ENCODE measurements at regions not wholly inside any gene's neighbourhood (a gene's known extent, or its start where the extent isn't known, plus 50 kb on each side); places are given as distances from the start of the nearest gene placed in this dataset.

DNA sequence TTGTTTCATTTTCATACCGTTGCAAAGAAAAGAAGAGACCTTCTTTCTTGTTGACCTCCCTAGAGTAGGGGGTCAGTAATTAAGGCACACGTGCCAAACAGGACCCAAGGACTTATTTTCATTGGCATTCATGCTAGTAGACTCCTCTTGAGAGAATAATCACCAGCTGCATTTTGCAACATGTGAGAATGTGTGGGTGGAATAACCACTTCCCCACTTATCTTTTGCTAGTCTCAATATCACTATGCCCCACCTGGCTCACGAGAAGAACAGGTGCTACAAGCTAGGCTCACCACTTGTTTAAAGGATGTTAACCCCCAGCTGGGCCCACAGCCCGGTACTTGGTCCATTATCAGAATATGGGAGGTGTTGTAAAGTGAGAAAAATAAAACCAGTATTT is 460.7 kb upstream of the MEF2C start:
- Histone ChIP-seq H2BK120ac (ENCODE audit: low read depth, low read length) (no peak overlapping the region), H4K5ac (ENCODE audit: low read depth, low read length) (no peak overlapping the region), H3K9ac (ENCODE audit: low read depth, low read length) (no peak overlapping the region), H4K8ac (ENCODE audit: low read depth in 2 of 2, low read length in 2 of 2) (no peak overlapping the region), H3K18ac (ENCODE audit: low read depth, low read length) (no peak overlapping the region), H3K4ac (ENCODE audit: low read depth, low read length) (no peak overlapping the region), H2AFZ (replicated peaks; ENCODE audit: low read length, poor library complexity) (no peak overlapping the region), H3K9me3 (ENCODE audit: control insufficient read depth, insufficient read depth, low read length) (no peaks in the 10 kb centered on the region), H3K27me3 (ENCODE audit: control insufficient read depth, insufficient read depth, low read length) (no peaks in the 10 kb centered on the region), H4K91ac (ENCODE audit: insufficient read depth, low read depth, low read length) (no peak overlapping the region), H2BK15ac (ENCODE audit: low read depth, low read length) (no peak overlapping the region; the same call in 2 of the 3 replicates), H3K4me1 (ENCODE audit: control insufficient read depth, insufficient read depth, low read length) (no peaks in the 10 kb centered on the region), H2BK20ac (ENCODE audit: low read depth, low read length) (no peak overlapping the region), H3K4me2 (ENCODE audit: low read depth, low read length) (no peak overlapping the region), H3K23ac (ENCODE audit: low read depth, low read length) (no peak overlapping the region), H3K9me1 (ENCODE audit: insufficient read depth, low read length) (no peaks in the 10 kb centered on the region), H3K36me3 (ENCODE audit: control insufficient read depth, insufficient read depth, low read length) (no peaks in the 10 kb centered on the region), H2AK5ac (ENCODE audit: low read depth, low read length) (no peak overlapping the region), H3K56ac (ENCODE audit: extremely low read depth, insufficient read depth, low read length) (no peak overlapping the region), H3K4me3 (ENCODE audit: insufficient read depth, low read depth, low read length) (no peak overlapping the region), H3K27ac (ENCODE audit: insufficient read depth, low read length) (no peak overlapping the region), H3K14ac (replicated peaks; ENCODE audit: low read depth, low read length) (no peak overlapping the region), H4K20me1 (ENCODE audit: insufficient read depth, low read length) (no peaks in the 10 kb centered on the region), H2AK9ac (replicated peaks; ENCODE audit: low read depth, low read length, poor library complexity) (no peak overlapping the region), H2BK5ac (ENCODE audit: low read depth, low read length, poor library complexity, severe bottlenecking) (no peak overlapping the region), H3K79me1 (ENCODE audit: low read depth in 1 of 2, low read length in 2 of 2) (no peaks in the 10 kb centered on the region)
- ATAC-seq (ENCODE audit: low read depth) (no peak), DNase-seq (peak; percentile 16)
- intact Hi-C loops (cut with micrococcal nuclease) = no loop called here
- dilution Hi-C loops (cut with HindIII; ENCODE audit: low sequenced_read_pairs, unreplicated experiment) = no loop called here
- in situ Hi-C loops (cut with MboI; ENCODE audit: low sequenced_read_pairs) = no loop called here
- ChIA-PET POLR2A (ENCODE audit: unreplicated experiment) (no interaction called here), CTCF (interaction anchor here (0.5 kb wide), 1 partner anchor 646 kb away, joined by 7 read pairs; no protein-coding TSS in a partner anchor)
- no TSS peak for BruUV-seq (replicated peaks)
- no peak for TF ChIP-seq BHLHE40 (IDR thresholded peaks at IDR 0.05; ENCODE audit: low read depth, low read length)
- no peak for TF ChIP-seq ELK1 (IDR thresholded peaks at IDR 0.05; ENCODE audit: borderline replicate concordance, low read depth, low read length)
- no peak for TF ChIP-seq CEBPB (IDR thresholded peaks at IDR 0.05; ENCODE audit: low read depth, low read length)
- TF ChIP-seq RFX5 (IDR thresholded peaks at IDR 0.05; ENCODE audit: low read depth, low read length) = no peak
- no CpG with 5 or more reads among the region's 4 CpGs for WGBS, 2 experiments (ENCODE audit: extremely low coverage in 2 of 2, insufficient read length in 1 of 2)
